ENCODE measurements at regions not wholly inside any gene's neighbourhood (a gene's known extent, or its start where the extent isn't known, plus 50 kb on each side); places are given as distances from the start of the nearest gene placed in this dataset.
A peak's percentile ranks its signal among the peaks of the same experiment; 100 is the strongest.

DNA sequence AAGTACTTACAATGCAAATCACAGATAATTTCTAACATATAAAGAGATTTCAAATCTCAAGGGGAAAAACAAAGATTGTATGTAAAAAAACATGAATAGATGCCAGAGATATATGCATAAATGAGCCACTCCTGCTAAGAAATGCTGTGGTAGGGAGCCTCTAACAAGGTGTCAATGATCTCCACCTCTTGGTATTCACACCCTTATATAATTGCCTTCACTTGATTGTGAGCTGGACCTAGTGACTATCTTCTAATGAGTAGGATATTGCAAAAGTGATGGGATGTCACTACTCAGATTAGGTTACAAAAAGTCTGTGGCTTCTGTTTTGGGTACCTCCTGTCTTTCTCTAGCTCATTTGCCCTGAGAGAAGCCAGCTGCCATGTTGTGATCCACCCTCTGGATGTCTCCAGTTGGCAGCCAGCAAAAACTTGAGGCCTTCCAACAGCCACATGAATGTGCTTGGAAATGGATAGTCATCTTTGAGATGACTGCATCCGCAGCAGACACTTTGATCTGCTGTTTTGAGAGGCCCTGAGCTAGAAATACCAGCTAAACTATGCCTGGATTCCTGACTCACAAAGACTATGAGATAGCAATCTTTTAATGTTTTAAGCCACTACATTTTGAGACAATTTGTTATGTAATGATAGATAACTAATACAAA is 196.1 kb upstream of the FGGY start:
- DNase-seq: no peak

DNA sequence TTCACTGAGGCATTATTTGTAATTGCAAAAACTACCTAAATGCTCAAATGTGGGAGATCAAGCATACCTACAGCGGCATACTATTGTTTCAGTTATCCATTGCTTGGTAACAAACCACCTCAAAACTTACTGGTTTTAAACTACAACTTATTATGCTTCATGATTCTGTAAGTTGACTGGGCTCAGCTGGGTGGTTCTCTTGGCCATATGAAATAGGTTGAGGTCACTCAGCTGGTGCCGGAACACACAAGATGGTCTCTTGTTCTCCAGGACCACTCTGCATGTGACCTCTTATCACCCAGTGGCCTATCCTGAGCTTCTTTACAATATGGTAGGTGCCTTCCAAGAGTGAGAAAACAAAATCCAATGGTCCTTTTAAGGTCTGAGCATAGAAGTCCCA is 195.4 kb upstream of the FGGY start:
- DNase-seq: no peak

DNA sequence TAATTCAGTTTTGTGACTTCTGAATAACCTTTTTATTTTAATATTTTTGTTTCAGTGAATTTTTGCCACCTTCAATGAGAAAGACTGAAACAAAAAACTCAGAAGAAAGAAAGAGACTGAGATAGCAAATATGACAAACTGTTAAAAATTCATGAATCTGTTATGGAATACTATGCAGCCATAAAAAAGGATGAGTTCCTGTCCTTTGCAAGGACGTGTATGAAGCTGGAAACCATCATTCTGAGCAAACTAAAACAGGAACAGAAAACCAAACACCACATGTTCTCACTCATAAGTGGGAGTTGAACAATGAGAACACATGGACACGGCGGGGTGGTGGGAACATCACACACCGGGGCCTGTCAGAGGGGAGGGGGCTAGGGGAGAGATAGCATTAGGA is 193.4 kb upstream of the FGGY start:
- DNase-seq: no peak

DNA sequence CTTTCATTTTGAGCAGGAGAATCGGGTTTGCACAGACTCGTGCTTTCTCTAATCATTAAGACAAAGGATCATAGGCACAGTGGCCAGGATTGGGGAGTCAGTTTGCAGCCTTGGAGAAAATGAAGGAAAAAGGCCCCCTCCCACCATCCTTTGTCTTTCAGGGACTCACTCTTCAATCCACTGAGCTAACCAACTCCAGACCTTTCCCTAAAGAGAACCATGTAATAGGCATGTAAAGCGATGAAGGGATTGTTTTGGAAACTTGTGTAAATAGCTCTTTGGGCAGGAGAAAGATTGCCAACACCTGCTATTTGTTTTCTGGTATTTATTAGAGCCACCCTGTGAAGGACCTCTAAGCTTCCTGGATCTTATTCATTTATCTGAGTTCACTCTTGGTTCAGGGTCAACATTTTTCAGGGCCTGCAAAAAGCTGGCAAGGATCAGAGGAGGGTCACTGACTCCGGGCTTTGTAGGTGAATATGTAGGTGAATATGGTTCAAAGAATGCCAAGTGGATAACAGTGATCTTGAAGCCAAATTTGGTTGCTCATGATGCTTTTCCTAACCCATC is 192.6 kb upstream of the FGGY start:
- no peak for DNase-seq

DNA sequence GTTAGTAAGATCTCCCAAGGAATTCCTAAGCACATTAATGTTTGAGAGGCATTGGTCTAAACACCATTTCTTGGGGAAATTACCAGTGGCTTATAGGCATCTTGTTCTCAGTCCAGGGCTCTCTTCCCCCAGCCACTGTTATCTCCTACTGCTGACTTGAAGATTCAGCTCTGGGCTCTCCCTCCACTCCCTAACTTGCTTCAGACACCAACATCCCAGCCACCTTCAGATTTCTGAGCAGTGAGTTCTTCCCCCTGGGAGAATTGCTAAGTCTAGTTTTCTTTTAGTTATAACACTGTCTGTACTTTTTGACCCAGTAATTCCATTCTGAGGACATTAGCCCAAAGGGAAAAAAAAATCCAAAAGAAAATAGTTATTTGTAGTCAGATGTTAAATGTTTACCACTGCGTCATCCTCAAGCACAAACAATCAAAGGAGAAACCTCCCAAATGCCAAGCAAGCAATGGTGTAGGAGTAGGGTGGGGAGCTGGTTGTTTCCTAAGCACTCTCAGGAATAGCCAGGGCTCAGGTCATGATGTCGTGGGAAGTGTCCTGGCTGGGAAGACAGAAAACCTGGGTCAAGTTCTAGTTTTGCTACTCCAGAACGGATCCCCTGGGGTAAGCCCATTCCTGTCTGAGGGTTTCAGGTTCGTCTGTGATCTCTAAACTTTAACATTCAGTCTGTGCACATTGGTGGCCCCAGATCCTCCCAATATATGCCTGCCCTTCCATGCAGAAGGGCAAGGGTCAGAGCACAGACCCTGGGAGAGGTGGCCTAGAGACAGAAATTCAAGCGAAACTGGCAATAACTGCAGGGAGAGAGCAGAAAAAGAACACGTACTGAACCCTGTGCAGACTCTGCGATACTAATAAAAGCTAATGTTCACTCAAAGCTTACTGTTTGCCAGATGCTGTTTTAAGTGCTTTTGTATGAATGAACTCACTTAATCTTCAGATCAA is 191.1 kb upstream of the FGGY start:
- DNase-seq: no peak

DNA sequence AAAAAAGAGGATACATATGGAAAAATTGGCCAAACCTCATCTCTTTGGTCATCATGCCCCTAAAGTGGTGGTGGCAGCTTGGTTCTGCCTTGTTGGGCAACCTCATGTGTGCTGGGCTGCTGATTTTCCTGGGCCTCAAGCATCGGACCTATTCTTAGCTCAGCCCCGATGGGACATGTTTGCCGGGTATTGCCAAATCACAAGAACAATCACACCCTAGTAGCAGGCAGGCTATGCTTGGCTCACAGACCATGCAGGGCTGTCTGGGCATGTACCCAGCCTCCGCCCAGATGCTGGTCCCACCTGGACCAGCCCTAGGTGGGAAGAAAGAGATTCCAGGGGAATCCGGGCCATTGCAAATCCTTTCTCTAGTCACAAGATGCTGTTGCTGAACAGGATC is 189.4 kb upstream of the FGGY start:
- no peak for DNase-seq

DNA sequence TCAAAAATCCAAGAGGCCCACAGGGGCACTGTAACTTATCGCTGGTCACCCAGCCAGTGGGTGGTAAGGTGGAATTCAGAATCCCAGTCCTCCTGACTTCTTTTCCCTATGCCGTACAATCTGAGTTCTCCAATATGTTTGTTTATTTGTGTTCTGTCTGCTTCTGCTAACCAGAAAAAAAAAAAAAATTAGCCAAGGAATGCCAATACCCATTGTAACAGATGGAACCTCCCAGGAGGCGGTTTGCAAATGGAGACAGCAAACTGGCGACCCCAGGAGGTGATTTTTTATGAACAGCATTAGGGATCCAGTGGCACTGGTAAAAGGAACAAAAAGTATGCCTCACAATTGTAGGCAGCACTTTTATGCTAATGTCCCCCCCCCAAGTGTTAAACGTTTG is 189.0 kb upstream of the FGGY start:
- no peak for DNase-seq

DNA sequence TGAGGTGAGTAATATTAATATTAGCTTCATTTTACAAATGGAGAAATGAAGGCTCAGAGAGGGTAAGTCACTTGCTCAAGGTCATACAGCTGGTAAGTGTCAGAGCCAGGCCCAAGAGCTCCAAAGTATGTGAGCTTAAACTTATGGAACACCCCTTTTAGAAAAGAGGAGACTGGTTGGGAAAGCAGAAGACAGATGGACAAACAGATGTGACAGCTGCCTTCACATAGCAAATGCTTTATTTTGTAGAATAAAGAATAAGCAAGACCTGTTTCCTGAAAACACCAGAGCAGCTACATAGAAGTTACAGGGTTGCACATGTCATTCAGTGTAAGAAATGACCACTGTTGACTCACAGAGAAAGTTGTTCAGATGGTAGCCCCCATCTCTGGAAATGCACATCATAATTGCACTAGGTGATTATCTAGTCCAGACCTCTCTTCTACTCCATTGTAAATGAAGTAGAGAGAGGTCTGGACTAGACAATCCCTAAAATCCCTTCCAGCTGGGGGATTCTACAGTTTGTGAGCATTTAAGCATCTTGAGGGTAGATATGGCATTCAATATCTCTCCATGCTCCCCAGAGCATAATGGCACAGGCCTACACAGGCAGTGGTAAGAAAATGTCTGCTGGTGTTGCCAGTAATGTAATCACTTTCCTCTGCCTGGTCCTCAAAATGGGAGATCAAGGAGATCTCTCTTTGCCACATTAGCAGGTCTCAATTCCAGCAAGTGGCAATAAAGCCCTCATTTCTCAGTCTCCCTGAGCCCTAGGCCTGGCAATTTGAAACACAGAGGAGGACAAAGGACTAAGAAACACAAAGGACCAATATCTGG is 188.2 kb upstream of the FGGY start:
- no peak for DNase-seq

DNA sequence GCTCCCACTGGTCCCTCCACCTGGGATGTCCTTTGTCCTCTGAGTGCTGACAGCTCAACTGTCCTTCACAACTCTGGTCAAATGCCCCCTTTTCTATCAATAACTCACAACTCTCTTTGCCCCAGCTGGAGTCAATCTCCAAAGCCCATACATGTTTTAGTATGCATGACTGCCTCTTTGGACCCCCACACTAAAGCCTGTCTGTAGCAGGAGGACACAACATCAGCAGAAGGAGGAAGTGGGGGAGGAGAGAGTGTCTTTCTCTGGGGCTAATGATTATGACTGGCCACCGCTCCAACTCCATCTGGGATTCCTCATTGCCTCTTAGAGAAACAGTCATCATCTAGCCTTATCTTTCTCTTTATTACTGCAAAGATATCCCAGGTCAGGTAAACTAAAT is 186.6 kb upstream of the FGGY start:
- no peak for DNase-seq

DNA sequence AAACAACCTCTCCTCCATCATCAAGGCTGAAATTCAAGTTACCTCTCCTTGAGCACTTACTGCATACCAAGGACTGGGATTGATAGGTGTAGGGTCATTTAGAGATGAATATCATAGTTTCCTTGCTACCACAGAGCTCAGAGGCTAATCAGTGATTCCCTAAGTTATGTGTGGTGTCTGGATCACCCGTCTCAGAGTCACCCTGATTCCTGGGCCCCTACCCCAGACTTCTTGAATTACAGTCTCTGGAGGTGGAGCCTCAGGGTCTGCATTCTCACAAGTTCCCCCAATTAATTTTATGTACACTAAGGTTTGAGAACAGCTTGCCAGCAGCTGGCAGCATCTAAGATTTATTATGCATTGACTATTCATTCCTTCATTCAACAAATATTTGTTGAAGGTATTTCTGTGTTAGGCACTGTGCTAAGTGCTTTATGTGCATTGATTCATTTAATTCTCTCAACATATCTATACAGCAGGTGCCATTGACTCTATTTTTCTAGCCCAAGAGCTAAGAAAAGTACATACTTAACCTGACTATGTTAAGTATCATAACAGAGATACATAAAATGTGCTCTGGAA is 182.9 kb upstream of the FGGY start:
- no peak for DNase-seq

DNA sequence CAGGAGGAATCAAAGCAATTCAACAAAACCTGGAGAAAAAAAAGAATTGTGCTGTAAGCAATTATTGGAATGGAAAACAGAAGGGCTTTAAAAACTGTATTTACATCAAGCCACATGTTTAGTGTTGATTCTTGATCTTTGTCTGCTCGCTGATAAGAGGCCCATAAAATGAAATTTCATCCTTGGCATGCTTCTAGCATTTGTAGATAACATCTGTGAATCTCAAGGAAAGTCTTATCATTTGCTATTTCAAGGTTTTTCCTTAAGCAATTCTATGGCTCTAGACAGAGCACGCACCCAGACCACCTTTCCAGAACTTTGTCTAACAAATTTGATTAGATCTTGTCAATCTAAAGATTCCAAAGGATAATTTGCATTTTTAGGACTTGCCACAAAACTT is 181.0 kb upstream of the FGGY start:
- DNase-seq: no peak

DNA sequence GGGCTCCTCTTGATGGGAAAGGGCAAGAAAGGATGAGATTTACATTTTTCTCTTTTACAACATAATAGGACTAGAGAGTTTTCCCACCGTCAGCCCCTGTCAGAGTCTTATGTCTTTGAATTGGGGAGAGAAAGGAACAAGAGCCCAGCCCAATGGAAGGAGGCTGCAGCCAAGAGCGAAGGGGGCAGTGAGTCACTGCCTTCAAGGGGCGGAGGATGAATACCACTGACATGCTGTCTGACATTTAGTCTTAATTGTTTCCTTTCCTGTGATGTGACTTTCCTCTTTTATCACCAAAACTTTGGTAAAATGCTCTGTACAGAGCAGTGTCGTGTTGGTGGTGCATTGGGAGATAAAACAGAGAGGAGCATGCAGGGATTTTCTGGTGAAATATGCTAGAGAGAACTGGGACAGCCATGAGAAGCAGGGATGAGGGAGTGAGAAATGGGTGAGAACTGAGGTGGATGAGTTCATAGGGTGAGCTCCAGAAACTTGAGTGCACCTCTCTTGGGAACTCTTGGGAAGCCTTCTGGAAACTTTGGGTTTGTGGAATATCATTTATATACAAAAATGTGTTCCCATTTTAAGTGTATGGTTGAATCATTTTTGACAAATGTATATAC is 179.9 kb upstream of the FGGY start:
- DNase-seq: no peak

DNA sequence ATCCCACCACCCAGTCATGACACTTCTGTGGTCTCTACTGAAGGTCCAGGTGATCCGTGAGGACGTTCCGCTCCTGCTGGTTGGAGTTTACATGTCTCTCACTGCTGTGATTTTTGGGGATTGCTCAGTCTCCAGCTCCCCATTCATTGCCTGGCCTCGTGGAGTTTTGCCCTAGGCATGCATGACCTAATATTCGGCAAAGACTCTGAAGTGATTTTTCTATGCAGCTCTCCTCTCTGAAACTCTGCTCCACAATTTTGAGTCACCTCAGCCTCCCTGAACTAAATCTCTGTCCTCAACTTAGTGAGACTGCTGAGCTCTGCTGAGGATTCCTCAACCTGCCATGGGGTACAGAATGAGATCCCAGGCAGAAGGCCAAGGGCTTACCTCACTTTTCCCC is 174.4 kb upstream of the FGGY start:
- no peak for DNase-seq

DNA sequence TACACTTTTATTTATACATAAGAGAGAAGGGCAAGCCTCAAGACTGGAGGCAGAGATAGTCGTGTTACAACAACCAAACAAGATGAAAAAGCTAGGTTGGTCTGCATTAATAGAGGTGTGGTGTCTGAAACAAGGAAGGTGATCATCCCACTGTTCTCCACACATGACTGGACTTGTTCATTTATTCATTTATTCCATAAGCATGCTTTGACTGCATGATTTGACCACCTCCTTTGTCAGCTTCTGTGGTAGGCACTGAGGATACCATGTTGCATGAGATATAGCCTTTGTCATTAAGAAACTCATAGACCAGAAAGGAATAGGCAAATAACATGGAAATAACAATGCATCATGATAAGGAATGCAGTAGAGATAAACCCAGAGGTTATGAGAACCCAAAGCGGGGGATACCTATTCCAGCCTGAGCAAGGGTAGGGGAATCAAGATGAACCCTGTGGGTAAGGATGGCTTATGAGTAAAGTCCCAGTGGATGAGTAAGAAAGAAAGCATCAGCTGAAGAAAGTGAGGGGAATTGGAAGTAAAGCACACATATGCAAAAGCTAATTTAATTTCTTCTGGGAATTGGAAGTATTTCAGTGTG is 173.7 kb upstream of the FGGY start:
- DNase-seq: no peak

DNA sequence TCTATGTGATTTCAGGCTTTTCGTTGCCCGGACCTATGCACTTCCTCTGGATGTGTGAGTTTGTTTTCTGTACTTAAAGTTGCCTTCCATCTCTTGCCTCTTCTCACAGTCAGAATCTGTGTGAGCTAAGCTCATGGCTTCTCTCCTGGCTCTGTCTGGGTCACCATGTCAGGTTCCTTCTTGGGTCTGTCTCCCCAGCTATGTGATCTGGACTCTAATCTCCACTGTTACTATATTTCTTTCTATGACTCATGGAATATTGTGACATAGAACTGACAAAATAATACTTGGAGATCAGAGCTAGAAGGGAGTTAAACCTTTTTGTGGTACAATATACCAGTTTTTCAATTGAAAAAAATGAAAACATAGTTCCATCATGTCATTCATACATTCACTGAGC is 172.7 kb upstream of the FGGY start:
- DNase-seq: no peak

DNA sequence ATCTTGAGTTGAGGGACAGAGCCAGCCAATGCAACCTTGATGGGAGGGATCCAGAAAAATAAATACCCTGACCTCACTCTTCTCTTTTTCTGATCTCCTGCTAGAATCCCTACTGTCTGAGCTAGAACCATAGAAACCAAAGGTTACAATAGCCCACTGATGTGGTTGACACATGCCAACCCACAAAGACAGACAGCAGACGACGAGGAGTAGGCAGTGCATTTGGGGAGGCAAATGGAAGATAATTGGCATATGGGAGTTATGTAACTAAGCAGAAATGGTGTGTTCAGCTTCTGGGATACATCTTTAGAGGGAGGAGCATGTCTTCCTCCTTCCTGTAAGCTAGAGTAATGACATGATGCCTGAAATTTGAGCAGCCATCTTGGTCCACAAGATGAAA is 171.7 kb upstream of the FGGY start:
- DNase-seq: no peak

DNA sequence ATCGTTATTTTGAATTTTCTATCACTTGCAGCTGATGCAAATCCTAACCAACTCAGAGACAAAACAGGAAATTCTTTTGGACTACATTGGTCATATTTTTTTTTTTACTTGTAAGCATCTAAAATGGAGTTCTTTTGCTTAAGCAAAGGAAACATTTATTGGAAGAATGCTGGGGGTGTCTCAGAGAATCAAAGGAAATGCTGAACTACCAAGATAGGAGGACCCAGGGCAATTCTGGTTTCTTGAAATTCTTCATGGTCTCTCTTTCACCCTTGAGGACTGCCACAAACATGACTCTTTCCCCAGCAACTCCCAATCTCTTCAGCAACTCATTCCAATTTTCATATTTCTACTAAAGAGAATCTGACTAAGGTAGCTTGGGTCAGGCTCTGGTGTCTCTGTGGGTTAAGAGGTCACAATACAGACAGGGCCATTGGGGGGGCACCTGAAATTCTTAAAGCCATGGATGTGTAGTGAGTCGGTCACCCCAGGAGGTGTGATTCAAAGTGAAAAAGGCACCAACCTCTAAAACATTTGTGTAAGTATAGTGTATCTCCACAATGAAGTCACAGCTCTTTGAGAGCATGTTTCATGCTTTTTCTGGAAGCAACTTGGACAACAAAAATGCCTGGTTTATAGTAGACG is 171.1 kb upstream of the FGGY start:
- peak; percentile 41 for DNase-seq

DNA sequence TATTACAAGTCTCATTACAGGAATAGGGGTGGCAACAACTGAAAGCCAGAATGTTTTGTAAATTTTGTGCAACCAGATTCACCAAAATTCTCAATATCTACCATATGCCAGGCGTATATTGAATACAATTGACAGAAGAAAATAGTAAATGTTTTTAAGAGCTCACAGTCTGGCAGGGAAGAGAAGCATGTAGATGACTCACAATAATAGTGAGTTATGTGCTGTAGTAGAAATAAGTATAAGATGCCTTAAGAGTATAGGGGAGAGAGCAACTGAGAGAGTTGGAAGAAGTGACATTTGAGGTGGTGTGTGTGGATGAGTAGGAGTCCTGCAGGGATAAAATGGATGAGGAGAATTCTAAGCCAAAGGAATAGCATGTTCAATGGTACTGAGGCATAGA is 170.5 kb upstream of the FGGY start:
- no peak for DNase-seq

DNA sequence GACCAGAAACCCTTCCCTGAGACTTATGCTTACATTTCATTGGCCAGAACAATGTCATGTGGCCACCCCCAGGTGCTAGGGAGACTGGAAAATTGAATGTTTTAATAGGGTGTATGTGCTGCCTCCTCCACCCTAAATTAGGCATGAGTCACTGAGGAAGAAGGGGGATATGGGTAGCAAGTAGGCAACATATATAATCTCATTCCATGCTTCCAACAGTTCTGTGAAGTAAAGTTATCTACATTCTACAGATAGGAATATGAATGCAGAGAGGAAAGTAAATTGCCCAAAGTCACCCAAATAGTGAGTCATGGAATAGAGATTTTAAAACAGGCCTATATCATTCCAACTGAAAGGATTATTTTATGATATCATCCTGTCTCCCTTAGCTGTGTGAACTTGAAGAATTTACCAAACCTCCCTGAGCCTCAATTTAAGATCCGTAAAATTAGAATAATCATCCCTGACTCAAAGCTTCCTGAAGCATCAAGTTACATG is 168.6 kb upstream of the FGGY start:
- no peak for DNase-seq

DNA sequence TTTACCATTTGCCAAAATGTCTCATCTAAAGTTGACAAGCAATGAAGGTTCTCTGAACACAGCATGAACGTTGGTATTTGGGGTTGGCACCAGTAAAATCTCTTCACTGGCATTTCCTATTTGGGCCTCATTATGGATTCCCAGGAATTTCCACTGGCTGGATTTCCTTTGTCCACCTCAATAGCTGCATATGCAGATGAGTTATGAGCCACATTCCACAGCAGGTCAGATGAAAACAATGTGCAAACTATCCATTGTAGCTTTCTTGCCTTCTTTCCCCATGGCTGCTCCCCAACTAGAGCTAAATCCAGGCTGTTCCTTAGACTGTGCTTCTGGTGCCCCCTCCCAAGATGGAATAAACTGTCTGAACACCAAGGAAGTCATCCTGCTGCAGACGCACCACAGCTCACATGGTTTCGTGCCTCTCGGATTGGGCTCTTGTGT is 168.1 kb upstream of the FGGY start:
- no peak for DNase-seq

DNA sequence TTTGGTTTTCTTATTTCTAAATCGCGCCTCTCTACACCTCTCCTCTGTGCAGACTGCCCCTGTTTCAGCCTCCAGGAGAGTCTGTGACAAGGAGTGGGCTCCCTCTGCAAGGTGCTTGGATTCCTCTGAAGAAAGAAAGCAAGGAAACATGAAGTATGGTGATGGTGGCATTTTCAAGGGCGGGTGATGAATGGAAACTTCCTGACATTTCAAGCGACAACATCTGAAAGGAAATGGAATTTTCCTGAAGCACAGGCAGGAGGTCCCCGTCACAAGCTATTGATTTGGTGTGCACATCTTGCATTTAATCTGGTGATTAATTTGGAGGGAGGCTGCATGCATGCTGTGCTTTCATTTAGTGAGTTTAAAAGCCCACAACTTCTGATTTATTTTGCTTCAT is 164.6 kb upstream of the FGGY start:
- no peak for DNase-seq
